HFFc6 (cell line): ENCODE measurements at regions not wholly inside any gene's neighbourhood (a gene's known extent, or its start where the extent isn't known, plus 50 kb on each side); places are given as distances from the start of the nearest gene placed in this dataset.

Experiments
- DNase-seq: peaks from one replicate; pipeline ENCODE4 v3.0.0-alpha.2; 2018
- H3K27ac Mint-ChIP-seq: 2 replicates; pipeline ENCODE4 v1.8.0; 2020; ENCODE audit warnings: mild to moderate bottlenecking, mixed read lengths
- H3K27me3 Mint-ChIP-seq: 2 replicates; pipeline ENCODE4 v1.8.0; 2021; ENCODE audit warnings: mild to moderate bottlenecking, moderate library complexity, mixed read lengths; ENCODE audit not compliant: insufficient read depth
- H3K36me3 Mint-ChIP-seq: 2 replicates; pipeline ENCODE4 v1.8.0; 2021; ENCODE audit warnings: low read depth, mixed read lengths
- H3K4me1 Mint-ChIP-seq: 2 replicates; pipeline ENCODE4 v1.8.0; 2020; ENCODE audit warnings: low read depth, mixed read lengths
- H3K4me3 Mint-ChIP-seq: 2 replicates; pipeline ENCODE4 v1.8.0; 2020; ENCODE audit warnings: mild to moderate bottlenecking, moderate library complexity, mixed read lengths
- H3K9me3 Mint-ChIP-seq: 2 replicates; pipeline ENCODE4 v1.8.0; 2020; ENCODE audit warnings: mild to moderate bottlenecking, mixed read lengths
- CTCF ChIP-seq: fragments of 200-600 bp; sonication (generic); IDR thresholded peaks from 2 replicates; pipeline ENCODE4 v1.5.0; 2021; ENCODE audit warnings: antibody characterized with exemption, mild to moderate bottlenecking

- Mint-ChIP-seq H3K4me3 (no peak overlapping the region), H3K4me1 (no peaks in the 10 kb centered on the region), H3K27me3 (no peaks in the 10 kb centered on the region), H3K9me3 (peaks cover 19% of the 10 kb centered on the region), H3K27ac (no peak overlapping the region), H3K36me3 (no peaks in the 10 kb centered on the region)
- TF ChIP-seq CTCF, result no peak
- no peak for DNase-seq
Observed at GRCh38 chr16:76882105-76882504, 308.9 kb upstream of the MON1B start.

GRCh38 chr16:76883076-76883475 is 307.9 kb upstream of the MON1B start:
- Mint-ChIP-seq H3K4me3 (no peak overlapping the region), H3K4me1 (no peaks in the 10 kb centered on the region), H3K27ac (no peak overlapping the region), H3K36me3 (no peaks in the 10 kb centered on the region), H3K27me3 (no peaks in the 10 kb centered on the region), H3K9me3 (peaks cover 21% of the 10 kb centered on the region)
- no peak for TF ChIP-seq CTCF
- DNase-seq, result no peak

- Mint-ChIP-seq H3K27me3 (no peaks in the 10 kb centered on the region), H3K4me1 (no peaks in the 10 kb centered on the region), H3K9me3 (peaks cover 33% of the 10 kb centered on the region), H3K27ac (no peak overlapping the region), H3K4me3 (no peak overlapping the region), H3K36me3 (no peaks in the 10 kb centered on the region)
- DNase-seq, result no peak
- no peak for TF ChIP-seq CTCF
Observed at GRCh38 chr16:76885776-76886537, 305.0 kb upstream of the MON1B start.

GRCh38 chr16:76897816-76898215 is 293.2 kb upstream of the MON1B start:
- no peak for TF ChIP-seq CTCF
- Mint-ChIP-seq H3K36me3 (no peaks in the 10 kb centered on the region), H3K4me3 (no peak overlapping the region), H3K4me1 (no peaks in the 10 kb centered on the region), H3K27ac (no peak overlapping the region), H3K9me3 (peaks cover 31% of the 10 kb centered on the region), H3K27me3 (no peaks in the 10 kb centered on the region)
- DNase-seq, result no peak

GRCh38 chr16:76899767-76900166 is 291.2 kb upstream of the MON1B start:
- no peak overlapping the region for H3K27ac Mint-ChIP-seq

More at GRCh38 chr16:76899767-76900166, 291.2 kb upstream of the MON1B start:
- H3K4me3 Mint-ChIP-seq, result no peak overlapping the region
- peaks cover 29% of the 10 kb centered on the region for H3K9me3 Mint-ChIP-seq
- H3K27me3 Mint-ChIP-seq, result no peaks in the 10 kb centered on the region
- H3K4me1 Mint-ChIP-seq, result no peaks in the 10 kb centered on the region
- H3K36me3 Mint-ChIP-seq, result no peaks in the 10 kb centered on the region
- TF ChIP-seq CTCF, result no peak
- DNase-seq, result no peak
